ENCODE measurements at regions not wholly inside any gene's neighbourhood (a gene's known extent, or its start where the extent isn't known, plus 50 kb on each side); places are given as distances from the start of the nearest gene placed in this dataset.

GRCh38 chr11:18878211-18878610 lies 61.0 kb downstream of the MRGPRX1 start:
- TF ChIP-seq POLR2AphosphoS5 (IDR thresholded peaks at IDR 0.05) = no peak
- no peak for TF ChIP-seq POLR2A (IDR thresholded peaks at IDR 0.05)

Data from prostate gland (tissue), 1 donor.